ENCODE measurements at regions not wholly inside any gene's neighbourhood (a gene's known extent, or its start where the extent isn't known, plus 50 kb on each side); places are given as distances from the start of the nearest gene placed in this dataset.

DNA sequence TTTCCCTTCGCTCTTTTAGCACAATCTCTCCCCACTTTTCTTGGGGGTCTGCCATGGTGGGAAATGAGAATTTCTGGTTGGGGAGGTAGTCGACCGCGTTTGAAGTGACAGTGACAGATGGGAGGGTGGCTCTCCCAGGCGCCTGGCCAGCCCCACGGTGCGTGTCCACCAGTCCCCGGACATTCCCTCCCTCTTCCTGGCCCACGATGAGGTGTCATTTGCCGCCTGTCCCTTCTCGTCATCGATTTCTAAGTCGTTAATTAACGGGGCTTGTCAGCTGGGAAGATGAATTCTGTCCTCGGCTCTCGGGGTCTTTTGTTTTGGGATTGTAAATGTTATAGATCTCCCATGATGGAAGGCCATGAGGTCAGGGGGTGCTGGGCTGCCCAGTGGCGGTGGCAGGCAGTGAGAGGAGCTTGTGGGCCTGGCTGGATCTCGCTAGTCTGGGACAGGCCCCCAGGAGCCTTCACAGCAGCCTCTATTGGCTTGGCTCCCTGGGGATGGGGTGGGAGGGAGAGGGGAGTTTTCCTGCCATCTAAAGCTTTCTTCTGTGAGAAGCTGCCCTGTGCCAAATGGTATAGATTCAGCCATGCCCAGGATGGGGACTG is 164.2 kb downstream of the MRM1 start:
- Histone ChIP-seq H3K27ac (no peak overlapping the region), H3K4me3 (replicated peaks in 1 of 3) (no peak overlapping the region), H3K27me3 (no peaks in the 10 kb centered on the region), H3K36me3 (no peaks in the 10 kb centered on the region), H3K4me1 (no peaks in the 10 kb centered on the region), H3K9me3 (no peaks in the 10 kb centered on the region)
- no peak for DNase-seq
- TF ChIP-seq POLR2A (IDR thresholded peaks at IDR 0.05): no peak
- TF ChIP-seq, protein P1, sequence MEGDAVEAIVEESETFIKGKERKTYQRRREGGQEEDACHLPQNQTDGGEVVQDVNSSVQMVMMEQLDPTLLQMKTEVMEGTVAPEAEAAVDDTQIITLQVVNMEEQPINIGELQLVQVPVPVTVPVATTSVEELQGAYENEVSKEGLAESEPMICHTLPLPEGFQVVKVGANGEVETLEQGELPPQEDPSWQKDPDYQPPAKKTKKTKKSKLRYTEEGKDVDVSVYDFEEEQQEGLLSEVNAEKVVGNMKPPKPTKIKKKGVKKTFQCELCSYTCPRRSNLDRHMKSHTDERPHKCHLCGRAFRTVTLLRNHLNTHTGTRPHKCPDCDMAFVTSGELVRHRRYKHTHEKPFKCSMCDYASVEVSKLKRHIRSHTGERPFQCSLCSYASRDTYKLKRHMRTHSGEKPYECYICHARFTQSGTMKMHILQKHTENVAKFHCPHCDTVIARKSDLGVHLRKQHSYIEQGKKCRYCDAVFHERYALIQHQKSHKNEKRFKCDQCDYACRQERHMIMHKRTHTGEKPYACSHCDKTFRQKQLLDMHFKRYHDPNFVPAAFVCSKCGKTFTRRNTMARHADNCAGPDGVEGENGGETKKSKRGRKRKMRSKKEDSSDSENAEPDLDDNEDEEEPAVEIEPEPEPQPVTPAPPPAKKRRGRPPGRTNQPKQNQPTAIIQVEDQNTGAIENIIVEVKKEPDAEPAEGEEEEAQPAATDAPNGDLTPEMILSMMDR (IDR thresholded peaks at IDR 0.05): no peak
- 75 to 84% methylated on average over 18 of the region's 18 CpGs for WGBS, 2 donors
- intact Hi-C loops (cut with DNase I): no loop called here

- 34 to 39% methylated on average over 13 of the region's 13 CpGs for WGBS, 2 donors
- H3K4me1 ChIP-seq: no peaks in the 10 kb centered on the region
- DNase-seq: no peak
- no peaks in the 10 kb centered on the region for H3K36me3 ChIP-seq
- no peak overlapping the region for H3K27ac ChIP-seq
- H3K4me3 ChIP-seq (replicated peaks in 1 of 3): no peak overlapping the region
- no peaks in the 10 kb centered on the region for H3K9me3 ChIP-seq
- intact Hi-C loops (cut with DNase I): no loop called here
- no peaks in the 10 kb centered on the region for H3K27me3 ChIP-seq
- TF ChIP-seq, protein P1 (IDR thresholded peaks at IDR 0.05): no peak
- no peak for TF ChIP-seq POLR2A (IDR thresholded peaks at IDR 0.05)
Observed at GRCh38 chr17:36768394-36768793, 167.0 kb downstream of the MRM1 start.

DNA sequence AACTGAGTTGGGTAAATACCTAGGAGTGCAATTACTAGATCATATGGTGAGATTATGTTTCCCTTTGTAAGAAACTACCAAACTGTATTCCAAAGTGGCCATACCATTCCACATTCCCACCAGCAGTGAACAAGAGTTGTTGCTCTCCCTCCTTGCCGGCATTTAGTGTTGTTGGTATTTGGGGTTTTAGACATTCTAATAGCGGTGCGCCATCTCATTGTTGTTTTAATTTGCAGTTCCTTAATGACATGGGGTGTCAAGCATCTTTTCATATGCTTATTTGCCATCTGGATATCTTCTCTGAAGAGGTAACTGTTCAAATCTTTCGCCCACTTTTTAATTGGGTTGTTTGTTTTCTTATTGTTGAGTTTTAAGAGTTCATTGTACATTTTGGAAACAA is 164.2 kb upstream of the LHX1 start:
- H3K36me3 ChIP-seq: no peaks in the 10 kb centered on the region
- no peak overlapping the region for H3K4me3 ChIP-seq (replicated peaks in 1 of 3)
- no peak overlapping the region for H3K27ac ChIP-seq
- DNase-seq: no peak
- H3K4me1 ChIP-seq: peaks cover 1 to 7% of the 10 kb centered on the region in 2 donors
- no peaks in the 10 kb centered on the region for H3K27me3 ChIP-seq
- no peak for TF ChIP-seq POLR2A (IDR thresholded peaks at IDR 0.05)
- TF ChIP-seq, protein P1 (IDR thresholded peaks at IDR 0.05): no peak
- intact Hi-C loops (cut with DNase I): no loop called here
- no peaks in the 10 kb centered on the region for H3K9me3 ChIP-seq
- 37 to 47% methylated on average over 4 of the region's 4 CpGs for WGBS, 2 donors

DNA sequence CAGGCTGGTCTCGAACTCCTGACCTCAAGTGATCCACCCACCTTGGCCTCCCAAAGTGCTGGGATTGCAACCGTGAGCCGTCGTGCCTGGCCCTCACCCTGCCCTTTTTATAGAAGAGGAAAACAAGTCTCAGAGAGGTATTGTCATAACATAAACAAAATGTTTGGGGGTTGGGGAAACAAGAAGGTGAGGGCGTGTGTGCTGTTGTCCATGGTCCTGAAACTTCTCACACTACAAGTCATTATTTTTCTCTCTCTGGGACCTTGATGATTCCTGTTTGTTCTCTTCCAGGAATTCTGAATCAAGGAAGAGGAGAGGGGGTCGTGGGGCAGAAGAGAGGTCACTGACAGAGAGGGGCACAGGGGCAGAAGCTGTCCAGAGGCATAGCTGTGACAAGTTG is 160.2 kb upstream of the LHX1 start:
- intact Hi-C loops (cut with DNase I): no loop called here
- no peak overlapping the region for H3K27ac ChIP-seq
- 24 to 26% methylated on average over 6 of the region's 6 CpGs for WGBS, 2 donors
- no peaks in the 10 kb centered on the region for H3K27me3 ChIP-seq
- H3K4me3 ChIP-seq (replicated peaks in 1 of 3): no peak overlapping the region
- H3K36me3 ChIP-seq: no peaks in the 10 kb centered on the region
- peak; percentile 2 to 15 for DNase-seq
- no peaks in the 10 kb centered on the region for H3K9me3 ChIP-seq
- no peak for TF ChIP-seq POLR2A (IDR thresholded peaks at IDR 0.05)
- TF ChIP-seq, protein P1 (IDR thresholded peaks at IDR 0.05): no peak
- H3K4me1 ChIP-seq: peaks cover 11 to 18% of the 10 kb centered on the region in 2 donors

DNA sequence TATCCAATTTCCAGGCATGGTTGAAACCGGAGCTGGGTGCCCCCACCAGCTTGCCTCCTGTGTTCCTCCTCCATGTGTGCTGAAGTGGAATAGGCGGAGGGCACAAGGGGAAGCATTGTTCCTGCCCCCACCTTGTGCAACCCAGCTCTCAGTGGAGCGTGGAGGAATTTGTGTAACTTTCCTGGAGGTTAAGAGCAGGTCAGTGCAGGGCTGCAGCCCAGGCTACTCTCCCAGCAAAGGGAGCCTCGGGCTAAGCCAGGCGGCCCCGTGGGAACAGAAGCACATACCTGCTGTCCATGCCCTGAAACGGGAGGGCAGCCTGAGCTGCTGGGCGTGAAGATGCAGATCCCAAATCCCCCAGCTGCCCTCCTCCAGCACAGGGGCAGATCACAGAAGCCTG is 158.8 kb upstream of the LHX1 start:
- no peak for TF ChIP-seq POLR2A (IDR thresholded peaks at IDR 0.05)
- TF ChIP-seq, protein P1 (IDR thresholded peaks at IDR 0.05): no peak
- H3K27ac ChIP-seq: no peak overlapping the region
- intact Hi-C loops (cut with DNase I): no loop called here
- WGBS, 2 donors: 0 to 10% methylated on average over 2 to 8 of the region's 8 CpGs
- no peak overlapping the region for H3K4me3 ChIP-seq (replicated peaks in 1 of 3)
- H3K27me3 ChIP-seq: no peaks in the 10 kb centered on the region
- peak; percentile 59 to 65 for DNase-seq
- peaks cover 11 to 18% of the 10 kb centered on the region in 2 donors for H3K4me1 ChIP-seq
- no peaks in the 10 kb centered on the region for H3K36me3 ChIP-seq
- no peaks in the 10 kb centered on the region for H3K9me3 ChIP-seq

Data from thyroid gland (tissue), 4 donors.